ENCODE measurements at regions not wholly inside any gene's neighbourhood (a gene's known extent, or its start where the extent isn't known, plus 50 kb on each side); places are given as distances from the start of the nearest gene placed in this dataset.

GRCh38 chr11:95647871-95648270, 141.7 kb downstream of the FAM76B start:
- Histone ChIP-seq H3K36me3 (ENCODE audit: control insufficient read depth, insufficient read depth, low read length) (no peaks in the 10 kb centered on the region), H3K9me3 (ENCODE audit: control insufficient read depth, insufficient read depth, low read depth, low read length) (no peaks in the 10 kb centered on the region), H3K4me3 (ENCODE audit: low read depth in 2 of 2, low read length in 2 of 2) (no peak overlapping the region), H3K27ac (ENCODE audit: low read length) (no peak overlapping the region), H3K27me3 (ENCODE audit: control insufficient read depth, insufficient read depth, low read length) (no peaks in the 10 kb centered on the region), H3K4me1 (ENCODE audit: control insufficient read depth, insufficient read depth, low read length) (no peaks in the 10 kb centered on the region)
- intact Hi-C loops (cut with micrococcal nuclease; ENCODE audit: unreplicated experiment): no loop called here
- POLR2A ChIA-PET: no interaction called here
- CTCF ChIA-PET: no interaction called here
- BruUV-seq (replicated peaks): no TSS peak
- in situ Hi-C loops (cut with HindIII; ENCODE audit: low pct_unique_long_range_greater_than_20kb, low sequenced_read_pairs): no loop called here
- DNase-seq (ENCODE audit: low read depth, low spot score): no peak
- TF ChIP-seq TCF7L2 (IDR thresholded peaks at IDR 0.05; ENCODE audit: low read depth, low read length) (no peak), REST (IDR thresholded peaks at IDR 0.05; ENCODE audit: insufficient read depth in 1 of 2, low read depth in 2 of 2, low read length in 1 of 2) (no peak)
- ATAC-seq: no peak

- no peaks in the 10 kb centered on the region for H3K9me3 ChIP-seq (ENCODE audit: control insufficient read depth, insufficient read depth, low read depth, low read length)
- in situ Hi-C loops (cut with HindIII; ENCODE audit: low pct_unique_long_range_greater_than_20kb, low sequenced_read_pairs) (no loop called here), intact Hi-C loops (cut with micrococcal nuclease; ENCODE audit: unreplicated experiment) (no loop called here)
- H3K27me3 ChIP-seq (ENCODE audit: control insufficient read depth, insufficient read depth, low read length): no peaks in the 10 kb centered on the region
- no peak overlapping the region for H3K27ac ChIP-seq (ENCODE audit: low read length)
- DNase-seq (ENCODE audit: low read depth, low spot score) (no peak), ATAC-seq (no peak)
- H3K4me3 ChIP-seq (ENCODE audit: low read depth in 2 of 2, low read length in 2 of 2): no peak overlapping the region
- ChIA-PET POLR2A (no interaction called here), CTCF (no interaction called here)
- no peak for TF ChIP-seq POLR2AphosphoS5 (IDR thresholded peaks at IDR 0.05; ENCODE audit: low read depth, low read length)
- no peak for TF ChIP-seq TCF7L2 (IDR thresholded peaks at IDR 0.05; ENCODE audit: low read depth, low read length)
- TF ChIP-seq SIN3A (IDR thresholded peaks at IDR 0.05; ENCODE audit: borderline replicate concordance, insufficient read depth, low read depth, low read length): no peak
- no peak for TF ChIP-seq REST (IDR thresholded peaks at IDR 0.05; ENCODE audit: insufficient read depth in 1 of 2, low read depth in 2 of 2, low read length in 1 of 2)
- no peak for TF ChIP-seq CTCF (IDR thresholded peaks at IDR 0.05)
- H3K36me3 ChIP-seq (ENCODE audit: control insufficient read depth, insufficient read depth, low read length): no peaks in the 10 kb centered on the region
- H3K4me1 ChIP-seq (ENCODE audit: control insufficient read depth, insufficient read depth, low read length): no peaks in the 10 kb centered on the region
- BruUV-seq (replicated peaks): no TSS peak
These were observed 142.2 kb downstream of the FAM76B start for GRCh38 chr11:95647355-95647754.

Data from Panc1 (cell line).